ENCODE measurements at regions not wholly inside any gene's neighbourhood (a gene's known extent, or its start where the extent isn't known, plus 50 kb on each side); places are given as distances from the start of the nearest gene placed in this dataset.

GRCh38 chr5:92421942-92422341 is 1038.8 kb upstream of the ARRDC3 start:
- TF ChIP-seq POLR2A (IDR thresholded peaks at IDR 0.05; ENCODE audit: low read length) (no peak), GATA1 (IDR thresholded peaks at IDR 0.05; ENCODE audit: low read depth, low read length) (no peak)
